Cardiac fibroblast (primary cell): ENCODE measurements at regions not wholly inside any gene's neighbourhood (a gene's known extent, or its start where the extent isn't known, plus 50 kb on each side); places are given as distances from the start of the nearest gene placed in this dataset.
"Not testable (repeated sequence)": the region's sequence is repeated elsewhere in the genome, so short reads cannot be mapped to it uniquely, and the experiment has no call there.

ENCODE experiments used
- DNase-seq, 2 donors: peaks; one replicate each; pipeline versions ENCODE4 v3.0.0 to v3.0.0-alpha.2; 2010; ENCODE audit warnings: low read depth in 2 of 2
- H3K4me3 ChIP-seq, 2 donors: replicated peaks in 1 of 2; 1 replicate in 1 of 2; 2 replicates in 1 of 2; pipeline ENCODE4 v1.5.1; 2011; ENCODE audit warnings: low read depth in 2 of 2, low read length in 2 of 2, mild to moderate bottlenecking in 2 of 2, moderate library complexity in 1 of 2
- CTCF ChIP-seq: IDR thresholded peaks from one replicate; pipeline ENCODE4 v1.5.1; 2011; ENCODE audit warnings: low read depth, mild to moderate bottlenecking, low read length, inconsistent platforms

DNA sequence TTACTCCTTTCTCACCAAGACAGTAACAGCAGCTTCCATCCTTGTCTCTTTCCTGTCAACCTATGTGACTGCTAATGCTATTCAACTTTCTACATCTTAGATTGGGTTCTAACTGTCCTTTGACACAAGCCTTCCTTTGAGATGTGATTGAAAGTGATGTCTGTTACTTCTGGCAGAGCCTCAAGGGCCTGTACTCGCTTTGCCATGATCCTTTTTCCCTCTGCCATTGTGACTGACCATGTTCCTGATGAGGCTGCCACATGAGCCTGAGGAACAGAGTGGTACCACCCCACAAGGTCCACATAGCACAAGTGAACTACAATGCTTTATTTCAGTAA lies 138.8 kb upstream of the RAB4A start:
- H3K4me3 ChIP-seq: no peak overlapping the region
- TF ChIP-seq CTCF: no peak
- no peak for DNase-seq

DNA sequence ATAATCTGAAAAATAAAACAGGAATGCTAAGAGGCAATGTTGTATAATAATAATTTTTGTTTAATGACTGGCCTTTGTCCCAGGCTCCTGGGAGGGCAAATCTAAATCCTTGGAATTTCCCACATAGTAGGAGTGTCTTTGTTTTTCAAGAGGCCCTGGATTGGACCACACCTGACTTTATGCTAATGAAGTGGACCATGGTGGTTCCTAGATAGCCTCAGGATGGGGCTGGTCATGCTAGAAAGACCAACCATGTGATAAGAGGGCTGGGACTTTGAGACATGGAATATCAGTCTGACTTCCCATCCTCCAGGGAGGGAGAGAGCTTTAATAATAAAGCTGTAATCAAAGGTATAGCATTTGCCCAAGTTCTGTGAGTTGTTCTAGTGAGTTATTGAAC lies 138.2 kb upstream of the RAB4A start:
- no peak overlapping the region for H3K4me3 ChIP-seq
- no peak for DNase-seq
- TF ChIP-seq CTCF: no peak

DNA sequence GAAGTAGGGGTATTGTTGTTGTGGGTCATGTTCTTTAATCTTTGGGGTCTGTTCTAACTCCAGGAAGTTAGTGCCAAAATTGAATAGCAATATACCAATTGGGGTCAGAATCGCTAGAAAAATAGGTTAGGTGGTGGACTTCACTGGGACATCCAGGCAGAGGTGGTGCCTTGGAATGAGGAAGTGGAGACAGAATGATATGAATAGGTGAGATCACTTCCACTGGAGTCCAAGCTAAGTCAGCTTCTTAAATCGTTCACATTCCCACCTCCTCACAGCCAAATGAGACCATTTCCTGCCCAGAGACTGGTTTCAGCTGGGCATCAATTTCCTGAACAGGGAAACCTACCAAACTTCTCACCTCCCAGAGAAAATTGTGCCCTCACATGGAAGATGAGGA lies 137.8 kb upstream of the RAB4A start:
- no peak for DNase-seq
- H3K4me3 ChIP-seq: no peak overlapping the region
- TF ChIP-seq CTCF: no peak

GRCh38 chr1:229133811-229134210 lies 137.1 kb upstream of the RAB4A start:
- H3K4me3 ChIP-seq: no peak overlapping the region
- no peak for DNase-seq
- no peak for TF ChIP-seq CTCF

DNA sequence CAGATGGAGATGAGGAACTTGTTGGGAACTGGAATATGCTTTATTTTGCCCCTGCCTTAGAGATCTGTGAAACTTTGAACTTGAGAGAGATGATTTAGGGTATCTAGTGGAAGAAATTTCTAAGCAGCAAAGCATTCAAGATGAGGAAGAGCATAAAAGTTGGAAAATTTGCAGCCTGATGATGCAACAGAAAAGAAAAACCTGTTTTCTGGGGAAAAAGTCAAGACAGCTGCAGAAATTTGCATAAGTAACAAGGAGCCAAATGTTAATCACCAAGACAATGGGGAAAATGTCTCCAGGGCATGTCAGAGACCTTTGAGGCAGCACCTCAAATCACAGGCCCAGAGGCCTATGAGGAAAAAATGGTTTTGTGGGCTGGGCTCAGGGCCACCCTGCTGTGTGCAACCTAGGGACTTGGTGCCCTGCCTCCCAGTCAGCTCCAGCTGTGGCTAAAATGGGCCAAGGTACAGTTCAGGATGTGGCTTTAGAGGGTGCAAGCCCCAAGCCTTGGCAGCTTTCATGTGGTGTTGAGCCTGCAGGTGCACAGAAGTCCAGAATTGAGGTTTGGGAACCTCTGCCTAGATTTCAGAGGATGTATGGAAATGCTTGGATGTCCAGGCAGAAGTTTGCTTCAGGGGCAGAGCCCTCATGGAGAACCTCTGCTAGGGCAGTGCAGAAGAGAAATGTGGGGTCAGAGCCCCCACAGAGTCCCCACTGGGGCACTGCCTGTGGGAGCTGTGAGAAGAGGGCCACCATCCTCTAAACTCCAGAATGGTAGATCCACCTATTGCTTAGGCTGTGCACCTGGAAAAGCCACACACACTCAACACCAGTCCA lies 136.3 kb upstream of the RAB4A start:
- not testable (repeated sequence) for DNase-seq, H3K4me3 ChIP-seq

- no peak for TF ChIP-seq CTCF
- no peak overlapping the region for H3K4me3 ChIP-seq
- no peak for DNase-seq
These were observed 135.1 kb upstream of the RAB4A start for GRCh38 chr1:229135773-229136172.

- TF ChIP-seq CTCF: no peak
These were observed 134.1 kb upstream of the RAB4A start for GRCh38 chr1:229136822-229137221.

More at GRCh38 chr1:229136822-229137221, 134.1 kb upstream of the RAB4A start:
- H3K4me3 ChIP-seq: no peak overlapping the region
- DNase-seq: no peak
